ENCODE measurements at regions not wholly inside any gene's neighbourhood (a gene's known extent, or its start where the extent isn't known, plus 50 kb on each side); places are given as distances from the start of the nearest gene placed in this dataset.

DNA sequence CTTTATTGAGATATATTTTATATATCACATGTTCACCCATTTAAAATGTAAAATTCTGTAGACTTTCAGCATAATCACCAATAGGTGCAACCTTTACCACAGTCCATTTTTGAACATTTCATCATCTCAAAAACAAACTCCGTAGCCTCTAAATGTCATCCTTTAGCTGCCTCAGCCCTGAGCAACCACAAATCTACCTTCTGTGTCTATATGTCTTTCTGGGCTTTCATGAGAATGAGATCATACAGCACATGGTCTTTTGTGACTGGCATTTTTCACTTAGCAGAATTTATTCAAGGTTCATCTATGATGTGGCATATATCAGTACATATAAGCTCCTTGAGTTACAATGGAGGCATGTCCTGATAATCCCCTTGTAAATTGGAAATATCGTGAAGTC, 320.5 kb downstream of the ETS1 start:
- H3K4me2 ChIP-seq (ENCODE audit: low read length): no peak overlapping the region
- H4K20me1 ChIP-seq (ENCODE audit: insufficient read depth, low read length): no peaks in the 10 kb centered on the region
- intact Hi-C loops (cut with micrococcal nuclease; ENCODE audit: unreplicated experiment): no loop called here
- H3K4me1 ChIP-seq (ENCODE audit: insufficient read depth, low read length, poor library complexity, severe bottlenecking): no peaks in the 10 kb centered on the region
- H3K36me3 ChIP-seq (ENCODE audit: insufficient read depth, low read length): no peaks in the 10 kb centered on the region
- H3K9me3 ChIP-seq (ENCODE audit: low read length): no peaks in the 10 kb centered on the region
- ChIA-PET CTCF (ENCODE audit: unreplicated experiment) (no interaction called here), POLR2A (interaction anchor here (0.7 kb wide), 1 partner anchor 16 kb away, joined by 4 read pairs; no protein-coding TSS in a partner anchor)
- no peak overlapping the region for H3K27ac ChIP-seq (ENCODE audit: low read depth, low read length, poor library complexity, severe bottlenecking)
- H3K79me2 ChIP-seq (ENCODE audit: insufficient read depth, low read depth, low read length): no peaks in the 10 kb centered on the region
- TF ChIP-seq, protein P1, sequence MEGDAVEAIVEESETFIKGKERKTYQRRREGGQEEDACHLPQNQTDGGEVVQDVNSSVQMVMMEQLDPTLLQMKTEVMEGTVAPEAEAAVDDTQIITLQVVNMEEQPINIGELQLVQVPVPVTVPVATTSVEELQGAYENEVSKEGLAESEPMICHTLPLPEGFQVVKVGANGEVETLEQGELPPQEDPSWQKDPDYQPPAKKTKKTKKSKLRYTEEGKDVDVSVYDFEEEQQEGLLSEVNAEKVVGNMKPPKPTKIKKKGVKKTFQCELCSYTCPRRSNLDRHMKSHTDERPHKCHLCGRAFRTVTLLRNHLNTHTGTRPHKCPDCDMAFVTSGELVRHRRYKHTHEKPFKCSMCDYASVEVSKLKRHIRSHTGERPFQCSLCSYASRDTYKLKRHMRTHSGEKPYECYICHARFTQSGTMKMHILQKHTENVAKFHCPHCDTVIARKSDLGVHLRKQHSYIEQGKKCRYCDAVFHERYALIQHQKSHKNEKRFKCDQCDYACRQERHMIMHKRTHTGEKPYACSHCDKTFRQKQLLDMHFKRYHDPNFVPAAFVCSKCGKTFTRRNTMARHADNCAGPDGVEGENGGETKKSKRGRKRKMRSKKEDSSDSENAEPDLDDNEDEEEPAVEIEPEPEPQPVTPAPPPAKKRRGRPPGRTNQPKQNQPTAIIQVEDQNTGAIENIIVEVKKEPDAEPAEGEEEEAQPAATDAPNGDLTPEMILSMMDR (conservative IDR thresholded peaks at IDR 0.05; ENCODE audit: low read length): no peak
- no peak for TF ChIP-seq EZH2phosphoT487 (IDR thresholded peaks at IDR 0.05; ENCODE audit: borderline replicate concordance, low read depth, low read length)
- no peaks in the 10 kb centered on the region for H3K9me2 ChIP-seq (ENCODE audit: insufficient read depth, low read length)
- H2AFZ ChIP-seq (ENCODE audit: low read length): no peak overlapping the region
- BruUV-seq (replicated peaks): no TSS peak
- no peak for DNase-seq (ENCODE audit: low spot score)
- no peak overlapping the region for H3K4me3 ChIP-seq (ENCODE audit: low read depth, low read length, poor library complexity, severe bottlenecking)

DNA sequence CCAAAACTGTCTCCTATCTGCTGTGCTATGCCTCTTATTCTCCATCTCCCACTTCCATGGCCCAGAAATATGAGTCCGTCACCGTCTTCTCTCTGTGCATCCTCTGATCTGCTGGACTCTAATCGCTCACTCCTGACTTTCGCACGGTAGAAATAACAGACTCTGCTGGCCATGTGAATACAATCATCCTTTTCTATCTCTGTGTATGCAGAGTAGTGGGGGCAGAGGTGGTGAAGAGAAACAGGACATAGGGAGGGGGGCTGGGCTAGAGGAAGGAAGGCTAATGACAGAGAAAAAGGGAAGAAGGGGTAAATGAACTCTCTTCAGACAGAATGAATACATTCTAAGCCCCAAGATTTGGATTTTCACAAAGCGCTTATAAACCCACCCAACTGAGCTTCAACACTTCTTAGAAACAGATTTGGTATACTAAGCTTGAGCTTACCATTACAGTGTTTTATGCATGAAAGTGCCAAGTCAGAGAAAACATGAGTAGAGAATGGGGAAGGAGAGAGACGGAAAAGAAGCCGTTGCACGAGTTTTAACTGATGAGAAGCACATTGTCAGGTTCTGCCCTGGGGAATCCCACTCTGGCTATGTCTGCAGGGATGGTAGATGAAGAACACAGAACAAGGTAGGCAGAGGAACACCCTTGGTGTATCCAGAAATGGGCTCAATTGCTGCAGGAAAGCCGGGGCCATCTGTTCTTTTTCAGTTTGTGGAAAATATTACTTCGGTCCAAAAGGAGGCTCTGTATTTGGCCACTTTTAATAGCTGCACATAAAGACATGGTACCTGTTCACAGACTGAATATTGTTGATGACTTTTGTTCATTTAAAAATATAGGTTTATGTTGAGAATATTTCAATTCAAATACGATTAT, 324.7 kb downstream of the ETS1 start:
- intact Hi-C loops (cut with micrococcal nuclease; ENCODE audit: unreplicated experiment): no loop called here
- no peak overlapping the region for H3K4me3 ChIP-seq (ENCODE audit: low read depth, low read length, poor library complexity, severe bottlenecking)
- no peaks in the 10 kb centered on the region for H4K20me1 ChIP-seq (ENCODE audit: insufficient read depth, low read length)
- H3K36me3 ChIP-seq (ENCODE audit: insufficient read depth, low read length): no peaks in the 10 kb centered on the region
- no peak overlapping the region for H3K27ac ChIP-seq (ENCODE audit: low read depth, low read length, poor library complexity, severe bottlenecking)
- H3K9me2 ChIP-seq (ENCODE audit: insufficient read depth, low read length): no peaks in the 10 kb centered on the region
- no peaks in the 10 kb centered on the region for H3K9me3 ChIP-seq (ENCODE audit: low read length)
- no peak overlapping the region; the same call in 1 of the 2 replicates for H3K4me2 ChIP-seq (ENCODE audit: low read length)
- H3K4me1 ChIP-seq (ENCODE audit: insufficient read depth, low read length, poor library complexity, severe bottlenecking): peaks cover 10% of the 10 kb centered on the region
- BruUV-seq (replicated peaks): no TSS peak
- CTCF ChIA-PET (ENCODE audit: unreplicated experiment): no interaction called here
- POLR2A ChIA-PET: interaction anchor here (2.1 kb wide), 1 partner anchor 11 kb away, joined by 5 read pairs; no protein-coding TSS in a partner anchor
- H3K79me2 ChIP-seq (ENCODE audit: insufficient read depth, low read depth, low read length): no peaks in the 10 kb centered on the region
- DNase-seq (ENCODE audit: low spot score): no peak
- TF ChIP-seq EZH2phosphoT487 (IDR thresholded peaks at IDR 0.05; ENCODE audit: borderline replicate concordance, low read depth, low read length): no peak
- TF ChIP-seq, protein P1 (conservative IDR thresholded peaks at IDR 0.05; ENCODE audit: low read length): no peak
- no peak overlapping the region for H2AFZ ChIP-seq (ENCODE audit: low read length)

DNA sequence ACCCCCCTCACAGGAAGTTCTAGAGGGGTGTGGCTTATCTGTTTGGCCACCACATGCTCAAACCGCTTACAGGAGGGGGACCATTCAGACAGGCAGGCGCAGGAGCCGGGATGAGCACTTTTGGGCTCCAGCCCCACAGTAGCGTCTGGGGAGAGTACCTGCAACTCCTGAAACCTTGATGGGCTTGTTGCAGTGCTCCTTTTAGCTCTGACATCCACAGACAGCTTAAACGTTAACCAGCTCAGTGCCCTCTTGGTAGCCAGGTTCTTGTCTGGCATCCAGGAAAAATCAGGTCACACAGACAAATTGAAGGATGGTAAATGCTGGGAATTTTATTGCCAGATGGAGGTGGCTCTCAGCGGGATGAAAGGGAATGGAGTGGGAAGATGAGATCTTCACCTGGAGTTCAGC, 326.3 kb downstream of the ETS1 start:
- intact Hi-C loops (cut with micrococcal nuclease; ENCODE audit: unreplicated experiment): no loop called here
- H3K79me2 ChIP-seq (ENCODE audit: insufficient read depth, low read depth, low read length): no peaks in the 10 kb centered on the region
- no TSS peak for BruUV-seq (replicated peaks)
- no peaks in the 10 kb centered on the region for H4K20me1 ChIP-seq (ENCODE audit: insufficient read depth, low read length)
- POLR2A ChIA-PET: interaction anchor here (0.5 to 2.2 kb wide), 2 partner anchors 10 to 69 kb away, joined by 3 to 6 read pairs; no protein-coding TSS in a partner anchor
- no peak for DNase-seq (ENCODE audit: low spot score)
- CTCF ChIA-PET (ENCODE audit: unreplicated experiment): no interaction called here
- H3K27ac ChIP-seq (ENCODE audit: low read depth, low read length, poor library complexity, severe bottlenecking): no peak overlapping the region
- peaks cover 10% of the 10 kb centered on the region for H3K4me1 ChIP-seq (ENCODE audit: insufficient read depth, low read length, poor library complexity, severe bottlenecking)
- H3K9me3 ChIP-seq (ENCODE audit: low read length): no peaks in the 10 kb centered on the region
- H2AFZ ChIP-seq (ENCODE audit: low read length): no peak overlapping the region
- H3K9me2 ChIP-seq (ENCODE audit: insufficient read depth, low read length): no peaks in the 10 kb centered on the region
- TF ChIP-seq, protein P1 (conservative IDR thresholded peaks at IDR 0.05; ENCODE audit: low read length): no peak
- TF ChIP-seq EZH2phosphoT487 (IDR thresholded peaks at IDR 0.05; ENCODE audit: borderline replicate concordance, low read depth, low read length): no peak
- no peak overlapping the region for H3K4me3 ChIP-seq (ENCODE audit: low read depth, low read length, poor library complexity, severe bottlenecking)
- H3K4me2 ChIP-seq (ENCODE audit: low read length): no peak overlapping the region
- no peaks in the 10 kb centered on the region for H3K36me3 ChIP-seq (ENCODE audit: insufficient read depth, low read length)
